NCI-H345 treated with DMSO at 0.1 percent for 48 hours (cell line): ENCODE measurements at regions not wholly inside any gene's neighbourhood (a gene's known extent, or its start where the extent isn't known, plus 50 kb on each side); places are given as distances from the start of the nearest gene placed in this dataset.

Experiments
- DNase-seq: peaks from one replicate; lab custom pipeline; 2025; ENCODE audit not compliant: unreplicated experiment; lab: John Stamatoyannopoulos, UW

DNA sequence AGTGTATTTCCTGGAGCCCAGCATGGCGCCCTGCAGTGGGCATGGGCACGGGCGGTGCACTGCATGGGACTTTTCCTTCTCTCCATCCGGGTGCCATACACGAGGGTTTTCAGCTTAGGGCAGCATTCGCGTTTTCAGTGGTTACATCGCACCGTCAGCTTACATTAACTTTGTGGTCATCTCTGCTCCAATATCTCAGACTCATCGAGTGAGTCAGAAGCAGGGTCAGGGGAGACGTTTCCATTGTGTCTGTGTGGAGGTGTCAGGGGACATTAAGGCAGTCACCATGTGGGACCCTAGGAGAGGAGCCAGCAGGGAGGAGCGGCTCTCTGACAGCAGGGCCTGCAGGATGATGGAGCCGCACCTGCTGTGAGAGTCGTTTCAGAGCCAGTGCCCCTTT lies 541.0 kb downstream of the FGF9 start:
- no peak for DNase-seq

DNA sequence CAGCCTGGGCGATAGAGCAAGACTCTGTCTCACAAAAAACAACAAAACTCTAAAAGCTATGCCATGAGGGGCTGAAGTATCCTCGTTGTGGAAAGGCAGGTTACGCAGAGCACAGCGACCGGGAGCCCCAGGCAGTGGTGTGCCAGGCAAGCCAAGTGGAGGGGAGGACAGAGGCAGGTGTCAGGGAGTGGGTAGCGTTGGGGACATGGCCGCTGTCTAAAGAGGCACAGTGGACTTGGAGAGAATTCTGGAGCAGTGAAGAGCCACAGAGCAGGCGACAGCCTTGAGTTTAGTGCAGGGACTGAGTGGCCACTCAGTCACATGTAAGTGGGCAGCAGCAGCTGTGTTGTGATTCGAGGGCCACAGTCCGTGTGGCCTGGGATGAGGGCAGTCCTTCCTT lies 541.7 kb downstream of the FGF9 start:
- no peak for DNase-seq

GRCh38 chr13:22214184-22214583 lies 543.3 kb downstream of the FGF9 start:
- DNase-seq: no peak

- DNase-seq: no peak
These were observed 547.9 kb downstream of the FGF9 start for GRCh38 chr13:22218797-22219196.

GRCh38 chr13:22219709-22220108 lies 548.8 kb downstream of the FGF9 start:
- DNase-seq: no peak

DNA sequence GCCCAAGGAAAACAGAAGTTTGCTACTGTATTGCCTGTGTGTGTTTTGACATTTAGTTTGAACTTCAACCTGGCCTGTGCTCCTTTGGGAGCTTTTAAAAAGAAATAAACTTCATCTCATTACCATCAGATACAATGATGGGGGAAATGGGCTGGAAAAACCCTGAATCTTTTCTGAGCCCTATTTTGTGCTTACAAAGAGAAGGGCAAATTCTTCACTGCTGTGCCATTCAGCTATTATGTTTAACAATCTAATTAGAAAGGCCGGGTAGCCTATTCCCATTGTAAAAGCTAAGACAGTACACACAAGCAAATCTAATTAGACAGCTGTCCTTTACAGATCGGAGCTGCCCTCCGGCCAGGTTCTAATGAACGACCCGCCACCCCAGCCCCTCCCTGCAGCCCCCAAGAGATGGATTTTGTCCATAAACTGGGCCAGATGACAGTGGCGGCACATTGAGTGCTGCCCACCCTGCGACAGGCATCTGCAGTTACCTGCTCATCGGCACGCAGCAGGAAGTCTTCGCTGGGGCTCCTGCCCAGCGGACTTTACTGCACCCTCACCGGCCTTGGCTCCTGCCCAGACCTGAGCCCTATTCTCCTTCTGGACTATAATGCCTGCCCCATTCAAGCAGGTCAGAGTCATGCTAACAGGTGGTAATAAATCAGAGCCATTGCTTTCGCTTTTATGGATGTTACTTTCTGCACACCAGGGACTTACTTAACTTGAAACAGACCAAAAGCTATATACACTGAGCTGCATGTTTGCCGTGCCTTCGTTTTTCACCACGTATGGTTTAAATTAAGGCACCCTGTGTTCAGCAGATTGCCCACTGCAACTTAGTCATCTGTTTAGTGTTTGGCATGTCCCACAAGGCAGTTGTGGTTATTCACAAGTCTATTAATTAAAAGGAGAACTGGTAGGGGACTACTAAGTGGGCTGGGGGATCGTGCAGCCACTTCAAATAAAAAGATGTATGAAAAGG lies 549.6 kb downstream of the FGF9 start:
- DNase-seq: no peak

GRCh38 chr13:22223411-22223810 lies 552.5 kb downstream of the FGF9 start:
- no peak for DNase-seq

DNA sequence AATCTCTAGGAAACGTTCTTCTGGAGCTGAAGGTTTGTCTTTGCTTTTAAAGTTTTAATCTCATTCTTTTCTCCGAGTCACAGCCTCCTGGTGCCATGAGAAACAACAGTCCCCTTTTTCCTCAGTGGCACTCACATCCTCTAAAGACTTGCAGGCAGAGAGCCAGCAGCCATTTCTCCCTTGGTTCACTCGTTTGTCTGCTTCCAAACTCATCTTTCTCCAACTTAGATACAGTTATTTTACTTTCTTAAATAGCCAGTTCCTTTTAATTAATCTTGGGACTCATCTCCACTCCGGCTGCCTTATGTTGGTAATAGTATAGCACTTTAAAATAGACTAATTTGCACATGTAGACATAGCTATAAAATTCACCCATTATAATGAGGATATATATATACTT lies 555.2 kb downstream of the FGF9 start:
- no peak for DNase-seq

GRCh38 chr13:22227895-22228294 lies 557.0 kb downstream of the FGF9 start:
- no peak for DNase-seq

- DNase-seq: no peak
These were observed 559.0 kb downstream of the FGF9 start for GRCh38 chr13:22229916-22230315.

- peak; percentile 45 for DNase-seq
These were observed 561.3 kb downstream of the FGF9 start for GRCh38 chr13:22232186-22232585.

- DNase-seq: no peak
These were observed 564.5 kb downstream of the FGF9 start for GRCh38 chr13:22235285-22235949.

DNA sequence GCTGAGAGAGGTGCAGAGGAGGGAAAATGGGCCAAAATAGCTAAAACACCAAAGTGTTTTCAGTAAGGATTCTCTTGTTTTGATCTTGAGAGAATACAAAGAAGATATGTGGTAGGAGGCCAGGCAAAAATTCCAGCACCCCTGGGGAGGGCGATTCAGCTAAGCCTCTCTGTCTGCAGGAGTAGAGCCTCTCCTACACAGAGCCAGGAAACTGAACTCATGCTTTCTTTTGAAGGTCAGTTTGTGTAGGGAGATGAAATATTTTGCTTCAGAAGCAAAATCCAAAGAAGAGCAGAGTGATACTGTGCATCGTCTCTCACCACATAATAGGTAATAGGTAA lies 565.0 kb downstream of the FGF9 start:
- DNase-seq: no peak

DNA sequence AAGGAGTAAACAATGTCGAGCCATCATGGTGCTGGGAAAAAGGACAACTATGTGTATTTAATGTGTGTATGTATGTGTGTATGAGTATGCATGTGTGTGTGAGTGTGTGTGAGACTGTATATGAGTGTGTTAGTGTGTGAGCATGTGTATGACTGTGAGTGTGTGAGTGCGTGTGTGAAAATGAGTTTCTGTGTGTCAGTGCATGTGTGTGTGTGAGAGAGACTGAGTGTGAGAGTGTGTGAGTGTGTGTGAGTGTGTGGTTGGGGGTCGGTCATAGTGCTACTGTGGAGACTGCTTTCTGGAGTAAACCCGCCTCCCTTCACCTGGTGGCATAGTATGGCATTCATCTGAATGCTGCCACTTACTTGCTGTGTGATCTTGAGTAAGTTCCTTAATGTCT lies 567.4 kb downstream of the FGF9 start:
- DNase-seq: no peak

GRCh38 chr13:22240716-22241115 lies 569.8 kb downstream of the FGF9 start:
- DNase-seq: no peak

DNA sequence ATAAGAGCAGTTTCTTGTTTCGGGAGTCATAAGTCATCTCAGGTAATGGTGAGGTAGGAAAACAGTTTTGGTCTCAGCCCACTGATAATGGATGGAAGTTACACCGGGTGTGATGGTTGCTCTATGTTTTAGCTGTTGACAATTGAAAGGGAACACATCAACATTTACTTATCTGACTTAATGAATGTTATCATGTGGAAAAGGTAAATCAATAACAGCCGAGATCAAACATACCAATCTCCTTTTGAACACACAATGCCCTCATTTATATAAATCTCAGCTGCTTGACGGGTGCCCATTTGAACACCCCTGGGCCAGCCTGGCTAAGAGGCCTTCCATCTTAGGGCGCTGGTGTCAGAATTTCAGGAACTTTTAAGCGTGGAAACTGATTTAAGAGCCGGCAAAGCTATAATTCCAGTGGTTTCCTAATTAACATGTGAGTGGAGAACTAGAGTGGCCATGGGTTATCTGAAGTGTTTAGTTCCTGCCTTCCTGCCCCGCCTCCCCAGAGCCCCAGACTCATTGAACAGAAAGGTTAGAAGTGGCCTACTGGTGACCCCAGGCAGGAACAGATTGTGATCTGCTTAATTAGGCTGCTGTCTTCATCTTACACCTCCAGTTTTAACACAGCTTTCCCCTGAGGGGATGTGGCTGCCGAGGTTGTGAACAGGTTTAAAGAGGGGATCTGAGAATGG lies 572.7 kb downstream of the FGF9 start:
- no peak for DNase-seq

- no peak for DNase-seq
These were observed 581.5 kb downstream of the FGF9 start for GRCh38 chr13:22252281-22252830.

- no peak for DNase-seq
These were observed 582.2 kb downstream of the FGF9 start for GRCh38 chr13:22253107-22253506.

- no peak for DNase-seq
These were observed 585.3 kb downstream of the FGF9 start for GRCh38 chr13:22256111-22256639.

- DNase-seq: no peak
These were observed 591.4 kb downstream of the FGF9 start for GRCh38 chr13:22262001-22262885.
